Stimulated activated CD8-positive, alpha-beta memory T cell treated with anti-CD3 and anti-CD28 coated beads, Interleukin-15, amount 100 ng/mL, for 4 hours (primary cell): ENCODE measurements at regions not wholly inside any gene's neighbourhood (a gene's known extent, or its start where the extent isn't known, plus 50 kb on each side); places are given as distances from the start of the nearest gene placed in this dataset.
"Not testable (repeated sequence)": the region's sequence is repeated elsewhere in the genome, so short reads cannot be mapped to it uniquely, and the experiment has no call there.

ENCODE experiments used
- DNase-seq, 2 donors: peaks; one replicate each; pipeline ENCODE4 v3.0.0-alpha.2; 2020; ENCODE audit warnings: low read depth in 2 of 2

GRCh38 chr15:77909182-77909940, 168.2 kb downstream of the TBC1D2B start:
- no peak for DNase-seq

GRCh38 chr15:77908752-77909111, 168.8 kb downstream of the TBC1D2B start:
- not testable (repeated sequence) for DNase-seq

GRCh38 chr15:77907824-77908751, 169.4 kb downstream of the TBC1D2B start:
- no peak for DNase-seq

GRCh38 chr15:77906062-77906990, 171.2 kb downstream of the TBC1D2B start:
- not testable (repeated sequence) for DNase-seq

GRCh38 chr15:77905301-77905920, 172.1 kb downstream of the TBC1D2B start:
- no peak for DNase-seq

- no peak for DNase-seq
These were observed 172.6 kb downstream of the TBC1D2B start for GRCh38 chr15:77904901-77905300.

- DNase-seq, result no peak
These were observed 173.1 kb downstream of the TBC1D2B start for GRCh38 chr15:77904436-77904821.

- not testable (repeated sequence) for DNase-seq
These were observed 173.6 kb downstream of the TBC1D2B start for GRCh38 chr15:77903761-77904435.

GRCh38 chr15:77902921-77903760, 174.4 kb downstream of the TBC1D2B start:
- DNase-seq, result not testable (repeated sequence)

GRCh38 chr15:77901921-77902750, 175.4 kb downstream of the TBC1D2B start:
- DNase-seq, result no peak

GRCh38 chr15:77901251-77901881, 176.1 kb downstream of the TBC1D2B start:
- DNase-seq, result no peak

GRCh38 chr15:77900331-77900963, 177.1 kb downstream of the TBC1D2B start:
- not testable (repeated sequence) for DNase-seq

- DNase-seq, result not testable (repeated sequence)
These were observed 177.7 kb downstream of the TBC1D2B start for GRCh38 chr15:77899776-77900175.

GRCh38 chr15:77898811-77899730, 178.4 kb downstream of the TBC1D2B start:
- DNase-seq, result no peak

- DNase-seq, result no peak
These were observed 179.6 kb downstream of the TBC1D2B start for GRCh38 chr15:77897896-77898406.

- not testable (repeated sequence) for DNase-seq
These were observed 180.2 kb downstream of the TBC1D2B start for GRCh38 chr15:77897113-77897895.
